Ovary (tissue), 3 donors: ENCODE measurements at regions not wholly inside any gene's neighbourhood (a gene's known extent, or its start where the extent isn't known, plus 50 kb on each side); places are given as distances from the start of the nearest gene placed in this dataset.

Experiments used
- CTCF ChIP-seq, 3 donors: fragments of 450-650 bp in 2 of 3; fragments of 200-600 bp in 1 of 3; IDR thresholded peaks; one replicate each; pipeline versions ENCODE4 v1.5.1 to v1.8.0; 2016 to 2022; ENCODE audit warnings: antibody characterized with exemption in 3 of 3, mild to moderate bottlenecking in 1 of 3
- EP300 ChIP-seq: sonication (generic); formaldehyde crosslinking; IDR thresholded peaks from one replicate; pipeline ENCODE4 v1.6.1; 2017; ENCODE audit warnings: antibody characterized with exemption
- POLR2A ChIP-seq: fragments of 450-650 bp; IDR thresholded peaks from one replicate; pipeline ENCODE4 v1.6.1; 2017; ENCODE audit warnings: antibody characterized with exemption, mild to moderate bottlenecking, moderate library complexity
- donor health status: DM: no; HTN: no; CAD: no.

- TF ChIP-seq CTCF (IDR thresholded peaks at IDR 0.05) = no peak
- TF ChIP-seq POLR2A = no peak
- no peak for TF ChIP-seq EP300
Observed at GRCh38 chr4:81684352-81684751, 212.6 kb upstream of the RASGEF1B start.
